Fibroblast of pulmonary artery (primary cell): ENCODE measurements at regions not wholly inside any gene's neighbourhood (a gene's known extent, or its start where the extent isn't known, plus 50 kb on each side); places are given as distances from the start of the nearest gene placed in this dataset.

Experiments
- DNase-seq: peaks from one replicate; pipeline ENCODE4 v3.0.0-alpha.2; 2010; ENCODE audit warnings: low read depth
- H3K4me3 ChIP-seq: replicated peaks from 2 replicates; pipeline ENCODE4 v1.5.1; 2011; ENCODE audit warnings: low read depth, mild to moderate bottlenecking, control low read depth, low read length, moderate library complexity
- CTCF ChIP-seq: IDR thresholded peaks from 2 replicates; pipeline ENCODE4 v1.5.1; 2011; ENCODE audit warnings: mild to moderate bottlenecking, control low read depth, low read length, inconsistent platforms; ENCODE audit errors: missing control alignments

GRCh38 chr20:39668038-39668437 lies 705.9 kb downstream of the DHX35 start:
- H3K4me3 ChIP-seq = no peak overlapping the region
- TF ChIP-seq CTCF = no peak
- no peak for DNase-seq

GRCh38 chr20:39661833-39662232 lies 699.7 kb downstream of the DHX35 start:
- peak; percentile 14 for DNase-seq
- no peak for TF ChIP-seq CTCF
- no peak overlapping the region for H3K4me3 ChIP-seq

- no peak for DNase-seq
- no peak for TF ChIP-seq CTCF
- no peak overlapping the region for H3K4me3 ChIP-seq
Measured at GRCh38 chr20:39660965-39661364, 698.8 kb downstream of the DHX35 start.

- H3K4me3 ChIP-seq = no peak overlapping the region
- TF ChIP-seq CTCF = no peak
- DNase-seq = peak; percentile 47
Measured at GRCh38 chr20:39660226-39660625, 698.1 kb downstream of the DHX35 start.

GRCh38 chr20:39658662-39659409 lies 696.7 kb downstream of the DHX35 start:
- no peak overlapping the region for H3K4me3 ChIP-seq
- no peak for TF ChIP-seq CTCF
- no peak for DNase-seq

GRCh38 chr20:39654171-39654570 lies 692.0 kb downstream of the DHX35 start:
- TF ChIP-seq CTCF = no peak
- no peak for DNase-seq
- no peak overlapping the region for H3K4me3 ChIP-seq

- DNase-seq = no peak
- TF ChIP-seq CTCF = no peak
- no peak overlapping the region for H3K4me3 ChIP-seq
Measured at GRCh38 chr20:39651645-39652325, 689.6 kb downstream of the DHX35 start.
